Jurkat, Clone E6-1 (cell line): ENCODE measurements at regions not wholly inside any gene's neighbourhood (a gene's known extent, or its start where the extent isn't known, plus 50 kb on each side); places are given as distances from the start of the nearest gene placed in this dataset.

Experiments used
- DNase-seq: peaks from one replicate; pipeline ENCODE4 v3.0.0-alpha.2; 2011; ENCODE audit warnings: low read depth, low spot score
- H3K4me3 ChIP-seq: 2 replicates; pipeline ENCODE4 v1.5.1; 2011; ENCODE audit warnings: mild to moderate bottlenecking, low read length, control low read depth, moderate library complexity

- H3K4me3 ChIP-seq, result no peak overlapping the region
- no peak for DNase-seq
Observed at GRCh38 chr16:80079072-80079471, 461.7 kb upstream of the DYNLRB2 start.

- DNase-seq, result no peak
Observed at GRCh38 chr16:80077696-80078095, 463.1 kb upstream of the DYNLRB2 start.

GRCh38 chr16:80074329-80074728 is 466.5 kb upstream of the DYNLRB2 start:
- DNase-seq, result no peak

More at GRCh38 chr16:80077696-80078095, 463.1 kb upstream of the DYNLRB2 start:
- no peak overlapping the region for H3K4me3 ChIP-seq

GRCh38 chr16:80071964-80072456 is 468.8 kb upstream of the DYNLRB2 start:
- DNase-seq, result no peak
- H3K4me3 ChIP-seq, result no peak overlapping the region

More at GRCh38 chr16:80074329-80074728, 466.5 kb upstream of the DYNLRB2 start:
- no peak overlapping the region for H3K4me3 ChIP-seq

GRCh38 chr16:80066805-80067580 is 466.5 kb upstream of the MAF start:
- H3K4me3 ChIP-seq, result no peak overlapping the region
- no peak for DNase-seq

- no peak overlapping the region for H3K4me3 ChIP-seq
- DNase-seq, result no peak
Observed at GRCh38 chr16:80065541-80065940, 465.0 kb upstream of the MAF start.

- no peak for DNase-seq
- no peak overlapping the region for H3K4me3 ChIP-seq
Observed at GRCh38 chr16:80063713-80064069, 463.2 kb upstream of the MAF start.

GRCh38 chr16:80063031-80063712 is 462.6 kb upstream of the MAF start:
- H3K4me3 ChIP-seq, result no peak overlapping the region
- DNase-seq, result no peak

- no peak overlapping the region for H3K4me3 ChIP-seq
- DNase-seq, result no peak
Observed at GRCh38 chr16:80062361-80063030, 462.0 kb upstream of the MAF start.

GRCh38 chr16:80060470-80060869 is 459.9 kb upstream of the MAF start:
- no peak overlapping the region for H3K4me3 ChIP-seq

GRCh38 chr16:80059836-80060235 is 459.3 kb upstream of the MAF start:
- no peak for DNase-seq
- no peak overlapping the region for H3K4me3 ChIP-seq

More at GRCh38 chr16:80060470-80060869, 459.9 kb upstream of the MAF start:
- DNase-seq, result no peak

GRCh38 chr16:80058214-80058613 is 457.7 kb upstream of the MAF start:
- no peak for DNase-seq

GRCh38 chr16:80056324-80056723 is 455.8 kb upstream of the MAF start:
- H3K4me3 ChIP-seq, result no peak overlapping the region
- no peak for DNase-seq

More at GRCh38 chr16:80058214-80058613, 457.7 kb upstream of the MAF start:
- no peak overlapping the region for H3K4me3 ChIP-seq

- DNase-seq, result no peak
- no peak overlapping the region for H3K4me3 ChIP-seq
Observed at GRCh38 chr16:80055831-80056230, 455.3 kb upstream of the MAF start.

GRCh38 chr16:80054647-80055046 is 454.1 kb upstream of the MAF start:
- no peak for DNase-seq

GRCh38 chr16:80051040-80051439 is 450.5 kb upstream of the MAF start:
- no peak overlapping the region for H3K4me3 ChIP-seq
- DNase-seq, result no peak

More at GRCh38 chr16:80054647-80055046, 454.1 kb upstream of the MAF start:
- H3K4me3 ChIP-seq, result no peak overlapping the region

GRCh38 chr16:80048250-80048649 is 447.7 kb upstream of the MAF start:
- no peak overlapping the region for H3K4me3 ChIP-seq
- DNase-seq, result no peak

GRCh38 chr16:80047842-80048241 is 447.3 kb upstream of the MAF start:
- H3K4me3 ChIP-seq, result no peak overlapping the region
- DNase-seq, result no peak

GRCh38 chr16:80046848-80047247 is 446.3 kb upstream of the MAF start:
- H3K4me3 ChIP-seq, result no peak overlapping the region
- no peak for DNase-seq

GRCh38 chr16:80046261-80046660 is 445.7 kb upstream of the MAF start:
- DNase-seq, result no peak
- H3K4me3 ChIP-seq, result no peak overlapping the region
